ENCODE measurements at regions not wholly inside any gene's neighbourhood (a gene's known extent, or its start where the extent isn't known, plus 50 kb on each side); places are given as distances from the start of the nearest gene placed in this dataset.

DNA sequence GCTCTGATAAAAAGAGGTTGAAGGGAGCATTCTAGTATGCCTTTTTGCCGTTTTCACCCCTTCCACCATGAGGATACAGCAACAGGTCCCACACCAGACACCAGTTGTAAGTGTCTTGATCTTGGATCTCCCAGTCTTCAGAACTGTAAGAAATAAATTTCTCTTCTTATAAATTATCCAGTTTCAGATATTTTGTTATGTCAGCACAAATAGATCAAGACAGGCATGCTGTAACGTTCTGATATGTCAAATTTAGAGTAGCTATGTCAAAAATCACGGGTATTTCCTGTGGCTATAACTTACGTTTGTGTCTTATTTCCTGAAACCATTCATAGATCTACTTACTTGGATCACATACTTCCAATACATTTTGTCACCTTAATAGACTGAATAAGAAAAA lies 55.9 kb upstream of the CD83 start:
- H3K79me2 ChIP-seq (replicated peaks; ENCODE audit: insufficient read depth) = no peaks in the 10 kb centered on the region
- no peaks in the 10 kb centered on the region for H3K4me1 ChIP-seq (ENCODE audit: insufficient read depth)
- no peaks in the 10 kb centered on the region for H4K20me1 ChIP-seq (replicated peaks; ENCODE audit: insufficient read depth)
- H3K4me2 ChIP-seq = no peak overlapping the region
- H3K4me3 Mint-ChIP-seq = no peak overlapping the region
- H3K36me3 Mint-ChIP-seq (ENCODE audit: low read depth) = no peaks in the 10 kb centered on the region
- no peak overlapping the region for H3K4me3 ChIP-seq
- H3F3A ChIP-seq (replicated peaks; ENCODE audit: low read depth) = no peaks in the 10 kb centered on the region
- H3K9me2 ChIP-seq (ENCODE audit: insufficient read depth) = no peaks in the 10 kb centered on the region
- H3K36me3 ChIP-seq (ENCODE audit: insufficient read depth) = no peaks in the 10 kb centered on the region
- no peaks in the 10 kb centered on the region for H3K4me1 Mint-ChIP-seq
- H3K9me3 Mint-ChIP-seq = peaks cover 9% of the 10 kb centered on the region; the same call in 2 of the 3 replicates
- H3K27me3 Mint-ChIP-seq (ENCODE audit: insufficient read depth, low read depth, poor library complexity) = peaks cover 4% of the 10 kb centered on the region
- DNase-seq (ENCODE audit: low spot score) = no peak
- no peaks in the 10 kb centered on the region for H3K27me3 ChIP-seq (ENCODE audit: insufficient read depth)
- no peak overlapping the region for H3K27ac Mint-ChIP-seq
- H3K27ac ChIP-seq (ENCODE audit: low read depth) = no peak overlapping the region
- TF ChIP-seq REST (IDR thresholded peaks at IDR 0.05; ENCODE audit: unreplicated experiment) (no peak), ETS1 (IDR thresholded peaks at IDR 0.05) (no peak), POLR2AphosphoS5 (IDR thresholded peaks at IDR 0.05; ENCODE audit: low read depth) (no peak), JUNB (IDR thresholded peaks at IDR 0.05; ENCODE audit: unreplicated experiment) (no peak), ZNF114 (CRISPR knock-in tag; IDR thresholded peaks at IDR 0.05) (no peak)
- H2AFZ ChIP-seq = no peak overlapping the region
- ATAC-seq = no peak

- Histone ChIP-seq H3F3A (replicated peaks; ENCODE audit: low read depth) (no peaks in the 10 kb centered on the region), H3K9me2 (ENCODE audit: insufficient read depth) (no peaks in the 10 kb centered on the region), H3K4me1 (ENCODE audit: insufficient read depth) (no peaks in the 10 kb centered on the region), H3K36me3 (ENCODE audit: insufficient read depth) (no peaks in the 10 kb centered on the region), H2AFZ (no peak overlapping the region), H3K4me2 (no peak overlapping the region), H3K79me2 (replicated peaks; ENCODE audit: insufficient read depth) (no peaks in the 10 kb centered on the region), H3K4me3 (no peak overlapping the region), H4K20me1 (replicated peaks; ENCODE audit: insufficient read depth) (no peaks in the 10 kb centered on the region), H3K27me3 (ENCODE audit: insufficient read depth) (no peaks in the 10 kb centered on the region), H3K27ac (ENCODE audit: low read depth) (no peak overlapping the region)
- Mint-ChIP-seq H3K27ac (no peak overlapping the region), H3K36me3 (ENCODE audit: low read depth) (no peaks in the 10 kb centered on the region), H3K4me3 (no peak overlapping the region), H3K9me3 (peaks cover 9% of the 10 kb centered on the region; the same call in 2 of the 3 replicates), H3K27me3 (ENCODE audit: insufficient read depth, low read depth, poor library complexity) (peaks cover 2% of the 10 kb centered on the region), H3K4me1 (no peaks in the 10 kb centered on the region; the same call in 2 of the 3 replicates)
- ATAC-seq (no peak), DNase-seq (ENCODE audit: low spot score) (no peak)
- no peak for TF ChIP-seq ZNF331 (CRISPR knock-in tag; IDR thresholded peaks at IDR 0.05; ENCODE audit: low read depth)
- no peak for TF ChIP-seq ETS1 (IDR thresholded peaks at IDR 0.05)
- no peak for TF ChIP-seq REST (IDR thresholded peaks at IDR 0.05; ENCODE audit: unreplicated experiment)
- TF ChIP-seq NANOG (IDR thresholded peaks at IDR 0.05; ENCODE audit: borderline replicate concordance) = no peak
Measured at GRCh38 chr6:14062345-14063029, 55.1 kb upstream of the CD83 start.
